HG03439 (cell line): ENCODE measurements at regions not wholly inside any gene's neighbourhood (a gene's known extent, or its start where the extent isn't known, plus 50 kb on each side); places are given as distances from the start of the nearest gene placed in this dataset.

ENCODE experiments used
- ATAC-seq: cut with Tn5 transposase; IDR thresholded peaks from one replicate; pipeline ENCODE4 v1.9.1; 2021; ENCODE audit warnings: mild to moderate bottlenecking, moderate library complexity; ENCODE audit not compliant: unreplicated experiment

GRCh38 chr5:155941340-155941739, 385.6 kb upstream of the SGCD start:
- ATAC-seq, result no peak

- ATAC-seq, result peak; percentile 94
These were observed 383.2 kb upstream of the SGCD start for GRCh38 chr5:155943516-155944407.

- ATAC-seq, result no peak
These were observed 379.4 kb upstream of the SGCD start for GRCh38 chr5:155947394-155948062.

- no peak for ATAC-seq
These were observed 378.4 kb upstream of the SGCD start for GRCh38 chr5:155948576-155948975.

- ATAC-seq, result no peak
These were observed 374.4 kb upstream of the SGCD start for GRCh38 chr5:155952486-155953089.

GRCh38 chr5:155953335-155953734, 373.6 kb upstream of the SGCD start:
- no peak for ATAC-seq

GRCh38 chr5:155954701-155955445, 372.1 kb upstream of the SGCD start:
- ATAC-seq, result no peak

- ATAC-seq, result no peak
These were observed 369.1 kb upstream of the SGCD start for GRCh38 chr5:155957884-155958283.

- no peak for ATAC-seq
These were observed 367.9 kb upstream of the SGCD start for GRCh38 chr5:155959082-155959481.

- no peak for ATAC-seq
These were observed 366.8 kb upstream of the SGCD start for GRCh38 chr5:155960177-155960576.

- ATAC-seq, result no peak
These were observed 357.4 kb upstream of the SGCD start for GRCh38 chr5:155969537-155969936.

- no peak for ATAC-seq
These were observed 352.6 kb upstream of the SGCD start for GRCh38 chr5:155974369-155974768.

GRCh38 chr5:155978850-155979249, 348.1 kb upstream of the SGCD start:
- ATAC-seq, result no peak

- ATAC-seq, result no peak
These were observed 344.6 kb upstream of the SGCD start for GRCh38 chr5:155982354-155982753.

GRCh38 chr5:155983954-155984353, 343.0 kb upstream of the SGCD start:
- ATAC-seq, result no peak

GRCh38 chr5:155987265-155987810, 339.6 kb upstream of the SGCD start:
- ATAC-seq, result no peak

- ATAC-seq, result no peak
These were observed 337.1 kb upstream of the SGCD start for GRCh38 chr5:155989879-155990278.

- ATAC-seq, result no peak
These were observed 330.8 kb upstream of the SGCD start for GRCh38 chr5:155996123-155996522.

- no peak for ATAC-seq
These were observed 328.7 kb upstream of the SGCD start for GRCh38 chr5:155998257-155998656.

GRCh38 chr5:156000115-156000514, 326.8 kb upstream of the SGCD start:
- ATAC-seq, result no peak

- no peak for ATAC-seq
These were observed 322.2 kb upstream of the SGCD start for GRCh38 chr5:156004754-156005153.
